B cell (primary cell): ENCODE measurements at regions not wholly inside any gene's neighbourhood (a gene's known extent, or its start where the extent isn't known, plus 50 kb on each side); places are given as distances from the start of the nearest gene placed in this dataset.

Experiments used
- ATAC-seq: fragments of 200-7000 bp; cut with Tn5 transposase; one replicate; pipeline ENCODE4 v1.10.0; 2021; ENCODE audit warnings: low read depth, mild to moderate bottlenecking, moderate number of reproducible peaks, moderate library complexity
- CTCF ChIA-PET: fragments of 350-600 bp; sonication (Branson Sonifier 250); formaldehyde crosslinking; loops from one replicate; lab custom pipeline; 2021; ENCODE audit warnings: antibody characterized with exemption, inconsistent platforms; lab: Charles Lee
- POLR2A ChIA-PET: fragments of 350-600 bp; sonication (Branson Sonifier 250); formaldehyde crosslinking; loops from one replicate; lab custom pipeline; 2021; ENCODE audit warnings: antibody characterized with exemption; lab: Charles Lee
- DNase-seq: peaks from one replicate; pipeline ENCODE4 v3.0.0; 2013
- H2AFZ ChIP-seq: 2 replicates; pipeline ENCODE4 v1.6.1; 2012; ENCODE audit warnings: mild to moderate bottlenecking, low read depth, low read length; ENCODE audit not compliant: insufficient read depth, poor library complexity, severe bottlenecking
- H3K27ac ChIP-seq, 2 donors: 1 replicate in 1 of 2; 2 replicates in 1 of 2; pipeline ENCODE4 v1.5.1; 2012 to 2013; ENCODE audit warnings: low read length in 2 of 2, mild to moderate bottlenecking in 2 of 2, moderate library complexity in 1 of 2
- H3K27me3 ChIP-seq, 4 experiments: fragments of 200-600 bp in 1 of 4; sonication (generic) in 1 of 4; replicated peaks in 1 of 4; 1 replicate in 2 of 4; 2 replicates in 2 of 4; pipeline versions ENCODE4 v1.6.1 to v1.7.0; 2013 to 2016; ENCODE audit warnings: low read length in 3 of 4, mild to moderate bottlenecking in 2 of 4, mixed read lengths in 1 of 4, moderate library complexity in 1 of 4; ENCODE audit not compliant: insufficient read depth in 4 of 4, control insufficient read depth in 3 of 4; ENCODE audit errors: control extremely low read depth in 1 of 4
- H3K36me3 ChIP-seq, 2 experiments: replicated peaks in 1 of 2; 1 replicate in 1 of 2; 2 replicates in 1 of 2; pipeline versions ENCODE4 v1.6.1 to v1.7.1; 2013; ENCODE audit warnings: low read length in 1 of 2; ENCODE audit not compliant: insufficient read depth in 2 of 2, control insufficient read depth in 1 of 2; ENCODE audit errors: control extremely low read depth in 1 of 2, extremely low read depth in 1 of 2
- H3K4me1 ChIP-seq, 2 donors: fragments of 200-600 bp in 1 of 2; sonication (generic) in 1 of 2; 1 replicate in 1 of 2; 2 replicates in 1 of 2; pipeline versions ENCODE4 v1.5.1 to v1.6.1; 2013 to 2017; ENCODE audit warnings: low read length in 2 of 2; ENCODE audit not compliant: control insufficient read depth in 2 of 2, insufficient read depth in 2 of 2
- H3K4me2 ChIP-seq: replicated peaks from 2 replicates; pipeline ENCODE3; 2012; ENCODE audit warnings: mild to moderate bottlenecking, low read depth, low read length; ENCODE audit not compliant: poor library complexity, severe bottlenecking
- H3K4me3 ChIP-seq, 5 experiments: fragments of 200-600 bp in 1 of 5; sonication (generic) in 1 of 5; 1 replicate in 3 of 5; 2 replicates in 2 of 5; pipeline versions ENCODE4 v1.5.1 to v1.7.0; 2011 to 2016; ENCODE audit warnings: low read length in 4 of 5, mild to moderate bottlenecking in 4 of 5, low read depth in 2 of 5, control low read depth in 1 of 5, moderate library complexity in 1 of 5; ENCODE audit not compliant: insufficient read depth in 1 of 5; ENCODE audit errors: control extremely low read depth in 1 of 5, extremely low read depth in 1 of 5
- H3K79me2 ChIP-seq: fragments of 200-600 bp; sonication (generic); one replicate; pipeline ENCODE4 v1.6.0; 2016; ENCODE audit warnings: low read length; ENCODE audit not compliant: control insufficient read depth, insufficient read depth
- H3K9ac ChIP-seq: fragments of 200-600 bp; sonication (generic); 2 replicates; pipeline ENCODE4 v1.6.1; 2017; ENCODE audit warnings: mild to moderate bottlenecking, low read length, moderate library complexity
- H3K9me3 ChIP-seq, 3 donors: one replicate each; pipeline versions ENCODE4 v1.6.1 to v1.7.1; 2013; ENCODE audit warnings: low read length in 2 of 3; ENCODE audit not compliant: control insufficient read depth in 2 of 3, insufficient read depth in 1 of 3; ENCODE audit errors: control extremely low read depth in 1 of 3
- H4K20me1 ChIP-seq: 2 replicates; pipeline ENCODE4 v1.6.0; 2012; ENCODE audit warnings: mild to moderate bottlenecking, low read length; ENCODE audit not compliant: insufficient read depth, control insufficient read depth, poor library complexity, severe bottlenecking
- H3K27ac Mint-ChIP-seq: one replicate; pipeline ENCODE4 v1.8.0; 2021; ENCODE audit warnings: mixed read lengths
- H3K27me3 Mint-ChIP-seq: one replicate; pipeline ENCODE4 v1.8.0; 2021; ENCODE audit warnings: mixed read lengths
- H3K4me1 Mint-ChIP-seq: one replicate; pipeline ENCODE4 v1.8.0; 2021; ENCODE audit warnings: mixed read lengths
- H3K4me3 Mint-ChIP-seq: one replicate; pipeline ENCODE4 v1.8.0; 2021; ENCODE audit warnings: mixed read lengths
- H3K9me3 Mint-ChIP-seq: one replicate; pipeline ENCODE4 v1.8.0; 2022; ENCODE audit warnings: mixed read lengths; ENCODE audit not compliant: insufficient read depth
- EZH2 ChIP-seq: IDR thresholded peaks from 2 replicates; pipeline ENCODE4 v1.6.1; 2012; ENCODE audit warnings: borderline replicate concordance, low read depth, mild to moderate bottlenecking, moderate library complexity, low read length; ENCODE audit not compliant: insufficient read depth, poor library complexity, severe bottlenecking
- WGBS: methylation state at CpG from one replicate; pipeline ENCODE4 v1.1.5; 2013; ENCODE audit warnings: missing lambda C conversion rate; ENCODE audit not compliant: insufficient coverage; 5-methylcytosine and 5-hydroxymethylcytosine counted together
- intact Hi-C: fragments of 100-400 bp; cut with micrococcal nuclease; formaldehyde crosslinking; loops from one replicate; pipeline ENCODE4 v1.10.0; 2022
- TF ChIP-seq, protein P1 (sequence below): fragments of 200-600 bp; IDR thresholded peaks from one replicate; pipeline ENCODE4 v1.8.0; 2022; ENCODE audit warnings: antibody characterized with exemption, mild to moderate bottlenecking

DNA sequence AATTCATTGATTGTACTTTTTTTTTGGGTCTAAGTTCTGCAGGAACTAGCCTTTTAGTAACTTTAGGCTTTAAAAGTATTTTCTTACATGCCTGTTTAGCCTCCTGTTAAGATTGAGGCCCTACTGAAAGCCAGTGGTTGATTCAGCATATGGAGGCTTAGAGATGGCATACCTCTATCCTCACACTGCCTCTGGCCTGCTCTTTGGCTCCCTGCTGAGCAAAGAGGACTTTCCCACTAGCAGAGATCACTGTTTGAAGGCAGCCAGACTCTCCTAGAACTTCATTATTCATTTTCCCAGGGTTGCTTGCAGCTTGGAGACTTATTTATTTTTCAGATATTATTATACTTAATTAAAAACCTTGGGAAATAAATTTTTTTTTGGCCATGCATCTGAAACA lies 405.6 kb upstream of the MEX3C start:
- Histone ChIP-seq H3K9ac (no peak overlapping the region), H3K4me3 (no peak overlapping the region), H3K27ac (no peak overlapping the region), H3K4me1 (no peaks in the 10 kb centered on the region), H3K4me2 (no peak overlapping the region), H3K27me3 (peaks cover 0 to 7% (median 2%) of the 10 kb centered on the region in 4 experiments), H4K20me1 (no peaks in the 10 kb centered on the region), H3K36me3 (no peaks in the 10 kb centered on the region), H3K79me2 (no peaks in the 10 kb centered on the region), H2AFZ (no peak overlapping the region), H3K9me3 (no peaks in the 10 kb centered on the region)
- no peak for TF ChIP-seq EZH2
- TF ChIP-seq, protein P1, sequence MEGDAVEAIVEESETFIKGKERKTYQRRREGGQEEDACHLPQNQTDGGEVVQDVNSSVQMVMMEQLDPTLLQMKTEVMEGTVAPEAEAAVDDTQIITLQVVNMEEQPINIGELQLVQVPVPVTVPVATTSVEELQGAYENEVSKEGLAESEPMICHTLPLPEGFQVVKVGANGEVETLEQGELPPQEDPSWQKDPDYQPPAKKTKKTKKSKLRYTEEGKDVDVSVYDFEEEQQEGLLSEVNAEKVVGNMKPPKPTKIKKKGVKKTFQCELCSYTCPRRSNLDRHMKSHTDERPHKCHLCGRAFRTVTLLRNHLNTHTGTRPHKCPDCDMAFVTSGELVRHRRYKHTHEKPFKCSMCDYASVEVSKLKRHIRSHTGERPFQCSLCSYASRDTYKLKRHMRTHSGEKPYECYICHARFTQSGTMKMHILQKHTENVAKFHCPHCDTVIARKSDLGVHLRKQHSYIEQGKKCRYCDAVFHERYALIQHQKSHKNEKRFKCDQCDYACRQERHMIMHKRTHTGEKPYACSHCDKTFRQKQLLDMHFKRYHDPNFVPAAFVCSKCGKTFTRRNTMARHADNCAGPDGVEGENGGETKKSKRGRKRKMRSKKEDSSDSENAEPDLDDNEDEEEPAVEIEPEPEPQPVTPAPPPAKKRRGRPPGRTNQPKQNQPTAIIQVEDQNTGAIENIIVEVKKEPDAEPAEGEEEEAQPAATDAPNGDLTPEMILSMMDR, result no peak
- Mint-ChIP-seq H3K27me3 (peaks cover 8% of the 10 kb centered on the region), H3K9me3 (peaks cover 4% of the 10 kb centered on the region), H3K4me3 (no peak overlapping the region), H3K27ac (no peak overlapping the region), H3K4me1 (no peaks in the 10 kb centered on the region)
- CTCF ChIA-PET, result no interaction called here
- no peak for DNase-seq
- ATAC-seq, result no peak
- intact Hi-C loops, result no loop called here
- POLR2A ChIA-PET, result no interaction called here

DNA sequence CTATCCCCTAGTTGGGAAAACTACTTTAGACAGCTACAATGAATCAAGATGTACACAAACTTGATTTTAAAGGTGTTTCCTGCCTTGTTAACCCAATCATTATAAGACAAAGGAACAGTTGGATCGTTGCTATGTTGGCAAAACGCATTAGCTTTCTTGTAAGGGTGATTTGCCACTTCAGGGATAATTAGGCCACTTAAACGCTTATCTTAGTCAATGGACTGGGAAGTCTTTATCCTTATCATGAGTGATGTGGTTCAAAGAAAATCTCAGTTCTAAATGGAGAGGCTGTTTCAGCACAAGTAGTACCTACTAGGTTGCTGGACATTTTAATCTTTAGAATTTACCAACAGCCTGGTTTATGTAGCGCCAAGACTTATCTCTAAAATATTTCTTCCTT lies 406.1 kb upstream of the MEX3C start:
- intact Hi-C loops, result no loop called here
- H3K27ac Mint-ChIP-seq, result no peak overlapping the region
- H3K27me3 Mint-ChIP-seq, result peaks cover 8% of the 10 kb centered on the region
- Histone ChIP-seq H3K79me2 (no peaks in the 10 kb centered on the region), H3K9me3 (no peaks in the 10 kb centered on the region), H3K27me3 (peaks cover 0 to 7% (median 2%) of the 10 kb centered on the region in 4 experiments), H2AFZ (no peak overlapping the region), H3K4me3 (no peak overlapping the region), H3K4me1 (no peaks in the 10 kb centered on the region), H4K20me1 (no peaks in the 10 kb centered on the region), H3K36me3 (no peaks in the 10 kb centered on the region), H3K27ac (no peak overlapping the region), H3K9ac (no peak overlapping the region), H3K4me2 (no peak overlapping the region)
- no peak for TF ChIP-seq EZH2
- TF ChIP-seq, protein P1, result no peak
- ATAC-seq (no peak), DNase-seq (no peak)
- peaks cover 2% of the 10 kb centered on the region for H3K9me3 Mint-ChIP-seq
- ChIA-PET POLR2A (no interaction called here), CTCF (no interaction called here)
- H3K4me3 Mint-ChIP-seq, result no peak overlapping the region
- no peaks in the 10 kb centered on the region for H3K4me1 Mint-ChIP-seq
- no CpG with 5 or more reads among the region's 4 CpGs for WGBS
